HEK293 (cell line): ENCODE measurements at regions not wholly inside any gene's neighbourhood (a gene's known extent, or its start where the extent isn't known, plus 50 kb on each side); places are given as distances from the start of the nearest gene placed in this dataset.

Experiments
- CTCF ChIA-PET: fragments of 350-600 bp; formaldehyde crosslinking; extraction: SDS; loops from one replicate; lab custom pipeline; 2021; ENCODE audit warnings: antibody characterized with exemption; lab: Yijun Ruan, JAX
- POLR2A ChIA-PET: fragments of 300-600 bp; formaldehyde crosslinking; extraction: SDS; loops from one replicate; lab custom pipeline; 2020; ENCODE audit warnings: antibody characterized with exemption, inconsistent platforms; lab: Yijun Ruan, JAX
- H3K27ac ChIP-seq: fragments of 200-500 bp; sonication (Bioruptor generic); 2 replicates; pipeline ENCODE4 v1.5.1; 2014; ENCODE audit warnings: low read depth, low read length, control low read depth, inconsistent platforms; ENCODE audit errors: extremely low read depth
- H3K36me3 ChIP-seq, 2 experiments: fragments of 200-500 bp in 1 of 2; sonication (Bioruptor generic) in 1 of 2; 1 replicate in 1 of 2; 2 replicates in 1 of 2; pipeline ENCODE4 v1.5.1; 2014 to 2017; ENCODE audit warnings: inconsistent platforms in 2 of 2, low read length in 2 of 2; ENCODE audit not compliant: control insufficient read depth in 2 of 2, insufficient read depth in 1 of 2
- H3K4me1 ChIP-seq: fragments of 200-500 bp; sonication (Bioruptor generic); 2 replicates; pipeline ENCODE4 v1.5.1; 2014; ENCODE audit warnings: mild to moderate bottlenecking, low read length, inconsistent platforms; ENCODE audit not compliant: control insufficient read depth, insufficient read depth
- H3K4me3 ChIP-seq: 2 replicates; pipeline ENCODE4 v1.5.1; 2011; ENCODE audit warnings: low read depth, mild to moderate bottlenecking, control low read depth, low read length, moderate library complexity
- H3K9me3 ChIP-seq: fragments of 200-500 bp; sonication (Bioruptor generic); 2 replicates; pipeline ENCODE4 v1.5.1; 2014; ENCODE audit warnings: low read depth, low read length, inconsistent platforms; ENCODE audit not compliant: control insufficient read depth, insufficient read depth
- GFI1B ChIP-seq: fragments of 450-650 bp; formaldehyde crosslinking; IDR thresholded peaks from 2 replicates; pipeline ENCODE4 v1.5.1; 2016; ENCODE audit warnings: missing biosample characterization, missing genetic modification characterization
- HOXA7 ChIP-seq: sonication (generic); formaldehyde crosslinking; IDR thresholded peaks from 2 replicates; pipeline ENCODE4 v1.8.1; 2022; ENCODE audit warnings: missing genetic modification reagents, borderline replicate concordance
- REPIN1 ChIP-seq: fragments of 450-650 bp; formaldehyde crosslinking; IDR thresholded peaks from 2 replicates; pipeline ENCODE4 v1.5.1; 2017; ENCODE audit warnings: missing biosample characterization, missing genetic modification characterization, low read depth
- ZBTB17 ChIP-seq: fragments of 450-650 bp; formaldehyde crosslinking; IDR thresholded peaks from 2 replicates; pipeline ENCODE4 v1.5.1; 2016; ENCODE audit warnings: missing biosample characterization, missing genetic modification characterization
- ZNF133 ChIP-seq: fragments of 450-650 bp; formaldehyde crosslinking; IDR thresholded peaks from 2 replicates; pipeline ENCODE4 v1.5.1; 2016; ENCODE audit warnings: missing biosample characterization, missing genetic modification characterization
- ZNF146 ChIP-seq: fragments of 450-650 bp; formaldehyde crosslinking; IDR thresholded peaks from 2 replicates; pipeline ENCODE4 v1.5.1; 2016; ENCODE audit warnings: missing biosample characterization, missing genetic modification characterization
- ZNF148 ChIP-seq: fragments of 450-650 bp; formaldehyde crosslinking; IDR thresholded peaks from 2 replicates; pipeline ENCODE4 v1.5.0; 2017; ENCODE audit warnings: missing biosample characterization, missing genetic modification characterization, borderline replicate concordance
- ZNF2 ChIP-seq: fragments of 450-650 bp; formaldehyde crosslinking; IDR thresholded peaks from 2 replicates; pipeline ENCODE4 v1.5.1; 2016; ENCODE audit warnings: missing biosample characterization, missing genetic modification characterization
- ZNF211 ChIP-seq: fragments of 450-650 bp; formaldehyde crosslinking; IDR thresholded peaks from 2 replicates; pipeline ENCODE4 v1.5.1; 2016; ENCODE audit warnings: low read depth, missing biosample characterization, missing genetic modification characterization
- ZNF221 ChIP-seq: fragments of 450-650 bp; formaldehyde crosslinking; IDR thresholded peaks from 2 replicates; pipeline ENCODE4 v1.5.1; 2017; ENCODE audit warnings: missing biosample characterization, missing genetic modification characterization, borderline replicate concordance
- ZNF26 ChIP-seq: fragments of 450-650 bp; formaldehyde crosslinking; IDR thresholded peaks from 2 replicates; pipeline ENCODE4 v1.5.1; 2016; ENCODE audit warnings: missing biosample characterization, missing genetic modification characterization
- ZNF280D ChIP-seq: fragments of 450-650 bp; formaldehyde crosslinking; IDR thresholded peaks from 2 replicates; pipeline ENCODE4 v1.5.1; 2016; ENCODE audit warnings: missing biosample characterization, missing genetic modification characterization
- ZNF513 ChIP-seq: fragments of 450-650 bp; IDR thresholded peaks from 2 replicates; pipeline ENCODE4 v1.5.1; 2018; ENCODE audit warnings: missing biosample characterization, missing genetic modification characterization
- ZNF548 ChIP-seq: fragments of 450-650 bp; formaldehyde crosslinking; IDR thresholded peaks from 2 replicates; pipeline ENCODE4 v1.5.1; 2016; ENCODE audit warnings: missing biosample characterization, missing genetic modification characterization
- ZNF558 ChIP-seq: fragments of 450-650 bp; formaldehyde crosslinking; IDR thresholded peaks from 2 replicates; pipeline ENCODE4 v1.5.1; 2016; ENCODE audit warnings: missing biosample characterization, missing genetic modification characterization
- ZNF610 ChIP-seq: fragments of 450-650 bp; formaldehyde crosslinking; IDR thresholded peaks from 2 replicates; pipeline ENCODE4 v1.5.1; 2016; ENCODE audit warnings: missing biosample characterization, missing genetic modification characterization, borderline replicate concordance
- ZNF701 ChIP-seq: fragments of 450-650 bp; formaldehyde crosslinking; IDR thresholded peaks from 2 replicates; pipeline ENCODE4 v1.5.1; 2016; ENCODE audit warnings: missing biosample characterization, missing genetic modification characterization
- ZNF776 ChIP-seq: fragments of 450-650 bp; formaldehyde crosslinking; IDR thresholded peaks from 2 replicates; pipeline ENCODE4 v1.5.0; 2017; ENCODE audit warnings: missing biosample characterization, missing genetic modification characterization, borderline replicate concordance
- ZSCAN30 ChIP-seq: fragments of 450-650 bp; IDR thresholded peaks from 2 replicates; pipeline ENCODE4 v1.5.1; 2018; ENCODE audit warnings: missing biosample characterization, mild to moderate bottlenecking, missing genetic modification characterization, moderate library complexity

GRCh38 chr18:53785811-53786210 is 438.7 kb downstream of the MBD2 start:
- CTCF ChIA-PET, result interaction anchor here (0.6 kb wide), 1 partner anchor 25 kb away, joined by 4 read pairs; no protein-coding TSS in a partner anchor

More at GRCh38 chr18:53785811-53786210, 438.7 kb downstream of the MBD2 start:
- no peaks in the 10 kb centered on the region for H3K36me3 ChIP-seq
- H3K4me3 ChIP-seq, result no peak overlapping the region
- no peaks in the 10 kb centered on the region for H3K4me1 ChIP-seq
- no peaks in the 10 kb centered on the region for H3K9me3 ChIP-seq
- TF ChIP-seq ZNF280D (tag by site-specific recombination) (no peak), ZNF2 (tag by site-specific recombination) (no peak), ZNF221 (tag by site-specific recombination) (no peak), GFI1B (tag by site-specific recombination) (no peak), ZNF513 (no peak), ZBTB17 (no peak), ZNF133 (tag by site-specific recombination) (no peak), ZNF548 (tag by site-specific recombination) (no peak), ZNF558 (tag by site-specific recombination) (no peak), ZNF26 (no peak), HOXA7 (CRISPR knock-in tag) (no peak), ZNF610 (tag by site-specific recombination) (no peak), ZNF776 (tag by site-specific recombination) (no peak), REPIN1 (tag by site-specific recombination) (no peak), ZSCAN30 (tag by site-specific recombination) (no peak), ZNF701 (no peak), ZNF211 (tag by site-specific recombination) (no peak), ZNF148 (tag by site-specific recombination) (no peak), ZNF146 (tag by site-specific recombination) (no peak)
- POLR2A ChIA-PET, result no interaction called here
- no peak overlapping the region for H3K27ac ChIP-seq
